ENCODE measurements at regions not wholly inside any gene's neighbourhood (a gene's known extent, or its start where the extent isn't known, plus 50 kb on each side); places are given as distances from the start of the nearest gene placed in this dataset.
"Not testable (repeated sequence)": the region's sequence is repeated elsewhere in the genome, so short reads cannot be mapped to it uniquely, and the experiment has no call there.

GRCh38 chr1:120297345-120297953 lies 117.4 kb upstream of the NBPF8 start:
- H3K27me3 ChIP-seq; H3K4me3 ChIP-seq; H3K4me1 ChIP-seq (ENCODE audit: low read depth); H3K36me3 ChIP-seq; H3K9me3 ChIP-seq (ENCODE audit: low read depth); H3K27ac ChIP-seq; DNase-seq (ENCODE audit: low read depth in 1 of 2, low spot score in 1 of 2): not testable (repeated sequence)

- not testable (repeated sequence) for H3K9me3 ChIP-seq (ENCODE audit: low read depth); H3K27ac ChIP-seq; DNase-seq (ENCODE audit: low read depth in 1 of 2, low spot score in 1 of 2); H3K27me3 ChIP-seq; H3K4me1 ChIP-seq (ENCODE audit: low read depth); H3K4me3 ChIP-seq; H3K36me3 ChIP-seq
Observed at GRCh38 chr1:120290105-120290504, 113.8 kb upstream of the SEC22B start.

GRCh38 chr1:120289601-120290074 lies 113.3 kb upstream of the SEC22B start:
- not testable (repeated sequence) for H3K9me3 ChIP-seq (ENCODE audit: low read depth); H3K27me3 ChIP-seq; H3K4me1 ChIP-seq (ENCODE audit: low read depth); H3K36me3 ChIP-seq; H3K4me3 ChIP-seq; DNase-seq (ENCODE audit: low read depth in 1 of 2, low spot score in 1 of 2); H3K27ac ChIP-seq

- H3K4me3 ChIP-seq; H3K4me1 ChIP-seq (ENCODE audit: low read depth); H3K27ac ChIP-seq; DNase-seq (ENCODE audit: low read depth in 1 of 2, low spot score in 1 of 2); H3K27me3 ChIP-seq; H3K9me3 ChIP-seq (ENCODE audit: low read depth); H3K36me3 ChIP-seq: not testable (repeated sequence)
Observed at GRCh38 chr1:120288814-120289600, 112.7 kb upstream of the SEC22B start.

- not testable (repeated sequence) for H3K36me3 ChIP-seq; H3K4me1 ChIP-seq (ENCODE audit: low read depth); H3K9me3 ChIP-seq (ENCODE audit: low read depth); H3K4me3 ChIP-seq; H3K27me3 ChIP-seq; H3K27ac ChIP-seq; DNase-seq (ENCODE audit: low read depth in 1 of 2, low spot score in 1 of 2)
Observed at GRCh38 chr1:120288167-120288566, 111.8 kb upstream of the SEC22B start.

GRCh38 chr1:120282744-120283464 lies 106.6 kb upstream of the SEC22B start:
- H3K4me1 ChIP-seq (ENCODE audit: low read depth): not testable (repeated sequence)

GRCh38 chr1:120278259-120278610 lies 101.9 kb upstream of the SEC22B start:
- H3K4me3 ChIP-seq; H3K9me3 ChIP-seq (ENCODE audit: low read depth); DNase-seq (ENCODE audit: low read depth in 1 of 2, low spot score in 1 of 2); H3K36me3 ChIP-seq; H3K27ac ChIP-seq; H3K27me3 ChIP-seq; H3K4me1 ChIP-seq (ENCODE audit: low read depth): not testable (repeated sequence)

More at GRCh38 chr1:120282744-120283464, 106.6 kb upstream of the SEC22B start:
- not testable (repeated sequence) for H3K4me3 ChIP-seq; DNase-seq (ENCODE audit: low read depth in 1 of 2, low spot score in 1 of 2); H3K27ac ChIP-seq; H3K36me3 ChIP-seq; H3K27me3 ChIP-seq; H3K9me3 ChIP-seq (ENCODE audit: low read depth)

GRCh38 chr1:120277428-120278258 lies 101.3 kb upstream of the SEC22B start:
- H3K27ac ChIP-seq; H3K9me3 ChIP-seq (ENCODE audit: low read depth); H3K4me3 ChIP-seq; H3K36me3 ChIP-seq; DNase-seq (ENCODE audit: low read depth in 1 of 2, low spot score in 1 of 2); H3K4me1 ChIP-seq (ENCODE audit: low read depth); H3K27me3 ChIP-seq: not testable (repeated sequence)

- H3K9me3 ChIP-seq (ENCODE audit: low read depth); H3K27ac ChIP-seq; H3K27me3 ChIP-seq; H3K4me3 ChIP-seq; DNase-seq (ENCODE audit: low read depth in 1 of 2, low spot score in 1 of 2); H3K36me3 ChIP-seq; H3K4me1 ChIP-seq (ENCODE audit: low read depth): not testable (repeated sequence)
Observed at GRCh38 chr1:120276710-120277109, 100.4 kb upstream of the SEC22B start.

GRCh38 chr1:120274438-120274837 lies 98.1 kb upstream of the SEC22B start:
- not testable (repeated sequence) for H3K9me3 ChIP-seq (ENCODE audit: low read depth); H3K36me3 ChIP-seq; H3K4me3 ChIP-seq; DNase-seq (ENCODE audit: low read depth in 1 of 2, low spot score in 1 of 2); H3K4me1 ChIP-seq (ENCODE audit: low read depth); H3K27me3 ChIP-seq; H3K27ac ChIP-seq

- H3K27me3 ChIP-seq: not testable (repeated sequence)
Observed at GRCh38 chr1:120273363-120273762, 97.0 kb upstream of the SEC22B start.

GRCh38 chr1:120272242-120272641 lies 95.9 kb upstream of the SEC22B start:
- H3K27ac ChIP-seq; H3K9me3 ChIP-seq (ENCODE audit: low read depth); H3K4me1 ChIP-seq (ENCODE audit: low read depth); H3K27me3 ChIP-seq; DNase-seq (ENCODE audit: low read depth in 1 of 2, low spot score in 1 of 2); H3K36me3 ChIP-seq; H3K4me3 ChIP-seq: not testable (repeated sequence)

More at GRCh38 chr1:120273363-120273762, 97.0 kb upstream of the SEC22B start:
- H3K36me3 ChIP-seq; DNase-seq (ENCODE audit: low read depth in 1 of 2, low spot score in 1 of 2); H3K9me3 ChIP-seq (ENCODE audit: low read depth); H3K4me3 ChIP-seq; H3K27ac ChIP-seq; H3K4me1 ChIP-seq (ENCODE audit: low read depth): not testable (repeated sequence)

- not testable (repeated sequence) for H3K36me3 ChIP-seq; H3K27me3 ChIP-seq; H3K4me3 ChIP-seq; H3K4me1 ChIP-seq (ENCODE audit: low read depth); H3K27ac ChIP-seq; DNase-seq (ENCODE audit: low read depth in 1 of 2, low spot score in 1 of 2); H3K9me3 ChIP-seq (ENCODE audit: low read depth)
Observed at GRCh38 chr1:120271561-120272221, 95.4 kb upstream of the SEC22B start.

Data from cardiac muscle cell (in vitro differentiated cells and primary cell).